Liver (tissue), 8 donors: ENCODE measurements at regions not wholly inside any gene's neighbourhood (a gene's known extent, or its start where the extent isn't known, plus 50 kb on each side); places are given as distances from the start of the nearest gene placed in this dataset.

Experiments
- DNase-seq: peaks from one replicate; pipeline ENCODE4 v3.0.0-alpha.2; 2017; ENCODE audit warnings: low spot score
- H3K27ac ChIP-seq, 2 donors: one replicate each; pipeline ENCODE4 v1.7.0; 2013; ENCODE audit warnings: inconsistent platforms in 2 of 2, low read length in 2 of 2, control low read depth in 1 of 2, low read depth in 1 of 2, mild to moderate bottlenecking in 1 of 2
- H3K27me3 ChIP-seq, 4 donors: one replicate each; pipeline versions ENCODE4 v1.6.1 to v1.7.0; 2013; ENCODE audit warnings: low read length in 3 of 4, inconsistent platforms in 1 of 4, mild to moderate bottlenecking in 1 of 4, moderate library complexity in 1 of 4; ENCODE audit not compliant: control insufficient read depth in 4 of 4, insufficient read depth in 4 of 4
- H3K36me3 ChIP-seq, 4 donors: one replicate each; pipeline versions ENCODE4 v1.6.1 to v1.7.0; 2013; ENCODE audit warnings: low read length in 3 of 4, mild to moderate bottlenecking in 3 of 4, low read depth in 1 of 4, moderate library complexity in 1 of 4; ENCODE audit not compliant: control insufficient read depth in 4 of 4, insufficient read depth in 3 of 4
- H3K4me1 ChIP-seq, 4 donors: one replicate each; pipeline versions ENCODE4 v1.6.1 to v1.7.0; 2013; ENCODE audit warnings: low read length in 3 of 4, mild to moderate bottlenecking in 3 of 4, moderate library complexity in 1 of 4; ENCODE audit not compliant: control insufficient read depth in 4 of 4, insufficient read depth in 4 of 4
- H3K4me3 ChIP-seq, 3 donors: one replicate each; pipeline versions ENCODE4 v1.6.1 to v1.7.0; 2013; ENCODE audit warnings: low read length in 3 of 3, control low read depth in 1 of 3, low read depth in 1 of 3, mild to moderate bottlenecking in 1 of 3
- H3K9ac ChIP-seq, 2 donors: one replicate each; pipeline ENCODE4 v1.7.0; 2013; ENCODE audit warnings: low read length in 2 of 2, mild to moderate bottlenecking in 2 of 2, moderate library complexity in 2 of 2, control low read depth in 1 of 2, low read depth in 1 of 2
- H3K9me3 ChIP-seq, 4 donors: one replicate each; pipeline versions ENCODE4 v1.6.1 to v1.7.0; 2013; ENCODE audit warnings: low read length in 3 of 4; ENCODE audit not compliant: control insufficient read depth in 4 of 4
- CTCF ChIP-seq: fragments of 150-350 bp; IDR thresholded peaks from 2 replicates; pipeline ENCODE4 v1.5.1; 2017; ENCODE audit warnings: improper control_type of control experiment, low read depth, low read length; ENCODE audit not compliant: missing input control
- EGR1 ChIP-seq, 2 donors: IDR thresholded peaks; 2 replicates each; pipeline ENCODE4 v1.6.1; 2016 to 2018; ENCODE audit warnings: antibody characterized with exemption in 2 of 2, low read depth in 2 of 2
- FOXA2 ChIP-seq: IDR thresholded peaks from 2 replicates; pipeline ENCODE4 v1.6.1; 2016; ENCODE audit warnings: antibody characterized with exemption
- HNF4A ChIP-seq, 2 donors: conservative IDR thresholded peaks; 2 replicates each; pipeline ENCODE4 v1.6.1; 2016; ENCODE audit warnings: antibody characterized with exemption in 2 of 2, mild to moderate bottlenecking in 2 of 2
- RAD21 ChIP-seq, 2 donors: IDR thresholded peaks; 2 replicates each; pipeline ENCODE4 v1.6.1; 2016; ENCODE audit warnings: antibody characterized with exemption in 2 of 2, mild to moderate bottlenecking in 2 of 2
- RXRA ChIP-seq, 2 donors: IDR thresholded peaks; 2 replicates each; pipeline ENCODE4 v1.6.1; 2017 to 2018; ENCODE audit warnings: antibody characterized with exemption in 2 of 2, mild to moderate bottlenecking in 1 of 2
- TAF1 ChIP-seq: conservative IDR thresholded peaks from 2 replicates; pipeline ENCODE4 v1.6.1; 2016; ENCODE audit warnings: antibody characterized with exemption, mild to moderate bottlenecking
- YY1 ChIP-seq: IDR thresholded peaks from 2 replicates; pipeline ENCODE4 v1.6.1; 2016; ENCODE audit warnings: antibody characterized with exemption, mild to moderate bottlenecking
- ZBTB33 ChIP-seq: IDR thresholded peaks from 2 replicates; pipeline ENCODE4 v1.6.1; 2016; ENCODE audit warnings: antibody characterized with exemption
- WGBS: extraction: QIAGEN DNeasy Blood & Tissue Kit; methylation state at CpG from one replicate; pipeline ENCODE4 v1.1.7; 2013; 5-methylcytosine and 5-hydroxymethylcytosine counted together
- TF ChIP-seq, protein P1 (sequence below): IDR thresholded peaks from 2 replicates; pipeline ENCODE4 v1.6.1; 2016; ENCODE audit warnings: antibody characterized with exemption
- TF ChIP-seq, protein P2 (sequence below): IDR thresholded peaks from 2 replicates; pipeline ENCODE4 v1.6.1; 2016; ENCODE audit warnings: antibody characterized with exemption, mild to moderate bottlenecking
- donor health status: healthy.
- donor health status: healthy.
- donor health status: healthy.
- donor health status: healthy.
- donor health status: healthy.

DNA sequence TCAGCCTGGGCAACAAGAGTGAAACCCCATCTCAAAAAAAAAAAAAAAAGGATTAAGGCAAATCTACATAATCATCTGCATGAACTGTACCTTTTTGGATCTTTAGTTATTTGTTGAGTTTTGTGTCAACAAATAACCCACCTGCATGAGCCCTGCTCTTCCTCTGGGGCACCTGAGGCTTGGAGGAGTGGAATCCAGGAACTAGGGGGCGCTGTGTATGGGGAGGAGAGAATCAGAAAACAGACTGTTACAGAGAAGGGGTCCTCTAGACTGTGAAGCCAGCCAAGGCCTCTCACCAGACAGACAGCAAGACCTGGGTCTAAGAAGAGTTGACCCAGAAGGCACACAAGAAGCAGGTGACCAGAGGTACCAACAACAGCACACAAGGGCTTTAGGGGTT lies 682.8 kb upstream of the NRP1 start:
- Histone ChIP-seq H3K9ac (no peak overlapping the region), H3K36me3 (no peaks in the 10 kb centered on the region), H3K27ac (no peak overlapping the region), H3K9me3 (no peaks in the 10 kb centered on the region), H3K4me1 (no peaks in the 10 kb centered on the region), H3K4me3 (no peak overlapping the region), H3K27me3 (no peaks in the 10 kb centered on the region)
- WGBS = 77% methylated on average over 1 of the region's 1 CpG
- TF ChIP-seq YY1 = no peak
- no peak for TF ChIP-seq RXRA (IDR thresholded peaks at IDR 0.05)
- no peak for DNase-seq

- Histone ChIP-seq H3K27me3 (no peaks in the 10 kb centered on the region), H3K9ac (no peak overlapping the region), H3K4me1 (no peaks in the 10 kb centered on the region), H3K9me3 (no peaks in the 10 kb centered on the region), H3K27ac (no peak overlapping the region), H3K36me3 (no peaks in the 10 kb centered on the region), H3K4me3 (no peak overlapping the region)
- 73% methylated on average over 2 of the region's 2 CpGs for WGBS
- no peak for TF ChIP-seq CTCF
- no peak for TF ChIP-seq RXRA (IDR thresholded peaks at IDR 0.05)
- no peak for TF ChIP-seq TAF1
- TF ChIP-seq, protein P1, sequence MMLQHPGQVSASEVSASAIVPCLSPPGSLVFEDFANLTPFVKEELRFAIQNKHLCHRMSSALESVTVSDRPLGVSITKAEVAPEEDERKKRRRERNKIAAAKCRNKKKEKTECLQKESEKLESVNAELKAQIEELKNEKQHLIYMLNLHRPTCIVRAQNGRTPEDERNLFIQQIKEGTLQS = no peak
- no peak for TF ChIP-seq EGR1 (IDR thresholded peaks at IDR 0.05; ENCODE audit: low read depth in 2 of 2)
- TF ChIP-seq FOXA2 = no peak
- TF ChIP-seq HNF4A (conservative IDR thresholded peaks at IDR 0.05) = no peak
- TF ChIP-seq ZBTB33 = no peak
- no peak for DNase-seq
Measured at GRCh38 chr10:34016576-34016975, 682.1 kb upstream of the NRP1 start.

DNA sequence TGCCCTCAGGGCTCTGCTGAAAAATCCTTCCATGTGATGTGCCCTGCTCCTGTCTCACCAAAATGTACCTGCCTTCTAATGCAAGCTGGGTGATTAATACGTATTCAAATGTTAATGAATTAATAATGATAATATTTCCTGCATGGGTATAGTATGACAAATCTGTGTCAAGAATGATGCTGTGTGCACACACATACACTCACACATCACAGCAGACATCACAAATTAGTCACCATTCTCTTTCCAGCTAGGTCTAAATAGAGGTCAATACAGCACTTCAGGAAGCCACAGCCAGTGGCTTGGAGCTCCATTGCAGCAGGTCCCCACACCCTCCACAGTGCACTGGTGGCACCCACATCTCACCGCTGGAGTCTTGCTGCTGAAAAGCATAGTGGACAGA lies 681.2 kb upstream of the NRP1 start:
- DNase-seq = no peak
- Histone ChIP-seq H3K36me3 (no peaks in the 10 kb centered on the region), H3K27ac (no peak overlapping the region), H3K4me1 (no peaks in the 10 kb centered on the region), H3K4me3 (no peak overlapping the region), H3K27me3 (no peaks in the 10 kb centered on the region), H3K9me3 (no peaks in the 10 kb centered on the region), H3K9ac (no peak overlapping the region)
- 80% methylated on average over 2 of the region's 2 CpGs for WGBS
- TF ChIP-seq, protein P2, sequence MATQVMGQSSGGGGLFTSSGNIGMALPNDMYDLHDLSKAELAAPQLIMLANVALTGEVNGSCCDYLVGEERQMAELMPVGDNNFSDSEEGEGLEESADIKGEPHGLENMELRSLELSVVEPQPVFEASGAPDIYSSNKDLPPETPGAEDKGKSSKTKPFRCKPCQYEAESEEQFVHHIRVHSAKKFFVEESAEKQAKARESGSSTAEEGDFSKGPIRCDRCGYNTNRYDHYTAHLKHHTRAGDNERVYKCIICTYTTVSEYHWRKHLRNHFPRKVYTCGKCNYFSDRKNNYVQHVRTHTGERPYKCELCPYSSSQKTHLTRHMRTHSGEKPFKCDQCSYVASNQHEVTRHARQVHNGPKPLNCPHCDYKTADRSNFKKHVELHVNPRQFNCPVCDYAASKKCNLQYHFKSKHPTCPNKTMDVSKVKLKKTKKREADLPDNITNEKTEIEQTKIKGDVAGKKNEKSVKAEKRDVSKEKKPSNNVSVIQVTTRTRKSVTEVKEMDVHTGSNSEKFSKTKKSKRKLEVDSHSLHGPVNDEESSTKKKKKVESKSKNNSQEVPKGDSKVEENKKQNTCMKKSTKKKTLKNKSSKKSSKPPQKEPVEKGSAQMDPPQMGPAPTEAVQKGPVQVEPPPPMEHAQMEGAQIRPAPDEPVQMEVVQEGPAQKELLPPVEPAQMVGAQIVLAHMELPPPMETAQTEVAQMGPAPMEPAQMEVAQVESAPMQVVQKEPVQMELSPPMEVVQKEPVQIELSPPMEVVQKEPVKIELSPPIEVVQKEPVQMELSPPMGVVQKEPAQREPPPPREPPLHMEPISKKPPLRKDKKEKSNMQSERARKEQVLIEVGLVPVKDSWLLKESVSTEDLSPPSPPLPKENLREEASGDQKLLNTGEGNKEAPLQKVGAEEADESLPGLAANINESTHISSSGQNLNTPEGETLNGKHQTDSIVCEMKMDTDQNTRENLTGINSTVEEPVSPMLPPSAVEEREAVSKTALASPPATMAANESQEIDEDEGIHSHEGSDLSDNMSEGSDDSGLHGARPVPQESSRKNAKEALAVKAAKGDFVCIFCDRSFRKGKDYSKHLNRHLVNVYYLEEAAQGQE = no peak
- no peak for TF ChIP-seq RAD21 (IDR thresholded peaks at IDR 0.05)
